ENCODE measurements at regions not wholly inside any gene's neighbourhood (a gene's known extent, or its start where the extent isn't known, plus 50 kb on each side); places are given as distances from the start of the nearest gene placed in this dataset.
"Not testable (repeated sequence)": the region's sequence is repeated elsewhere in the genome, so short reads cannot be mapped to it uniquely, and the experiment has no call there.

GRCh38 chr11:92596596-92597317 lies 372.1 kb downstream of the FAT3 start:
- no peak for TF ChIP-seq POLR2A (IDR thresholded peaks at IDR 0.05)
- TF ChIP-seq, protein P1, sequence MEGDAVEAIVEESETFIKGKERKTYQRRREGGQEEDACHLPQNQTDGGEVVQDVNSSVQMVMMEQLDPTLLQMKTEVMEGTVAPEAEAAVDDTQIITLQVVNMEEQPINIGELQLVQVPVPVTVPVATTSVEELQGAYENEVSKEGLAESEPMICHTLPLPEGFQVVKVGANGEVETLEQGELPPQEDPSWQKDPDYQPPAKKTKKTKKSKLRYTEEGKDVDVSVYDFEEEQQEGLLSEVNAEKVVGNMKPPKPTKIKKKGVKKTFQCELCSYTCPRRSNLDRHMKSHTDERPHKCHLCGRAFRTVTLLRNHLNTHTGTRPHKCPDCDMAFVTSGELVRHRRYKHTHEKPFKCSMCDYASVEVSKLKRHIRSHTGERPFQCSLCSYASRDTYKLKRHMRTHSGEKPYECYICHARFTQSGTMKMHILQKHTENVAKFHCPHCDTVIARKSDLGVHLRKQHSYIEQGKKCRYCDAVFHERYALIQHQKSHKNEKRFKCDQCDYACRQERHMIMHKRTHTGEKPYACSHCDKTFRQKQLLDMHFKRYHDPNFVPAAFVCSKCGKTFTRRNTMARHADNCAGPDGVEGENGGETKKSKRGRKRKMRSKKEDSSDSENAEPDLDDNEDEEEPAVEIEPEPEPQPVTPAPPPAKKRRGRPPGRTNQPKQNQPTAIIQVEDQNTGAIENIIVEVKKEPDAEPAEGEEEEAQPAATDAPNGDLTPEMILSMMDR (IDR thresholded peaks at IDR 0.05), result no peak
- H3K9me3 ChIP-seq, result no peaks in the 10 kb centered on the region
- 64 to 71% methylated on average over 1 of the region's 1 CpG for WGBS, 2 donors
- H3K4me3 ChIP-seq, result no peak overlapping the region
- no peak for DNase-seq
- H3K36me3 ChIP-seq, result no peaks in the 10 kb centered on the region
- no peaks in the 10 kb centered on the region for H3K4me1 ChIP-seq
- intact Hi-C loops (cut with DNase I), result no loop called here
- no peaks in the 10 kb centered on the region for H3K27me3 ChIP-seq
- H3K27ac ChIP-seq, result no peak overlapping the region

GRCh38 chr11:92601048-92601447 lies 368.4 kb upstream of the MTNR1B start:
- TF ChIP-seq POLR2A (IDR thresholded peaks at IDR 0.05), result no peak
- TF ChIP-seq, protein P1 (IDR thresholded peaks at IDR 0.05), result no peak
- H3K27me3 ChIP-seq, result no peaks in the 10 kb centered on the region
- no peak overlapping the region for H3K4me3 ChIP-seq
- H3K36me3 ChIP-seq, result no peaks in the 10 kb centered on the region
- H3K4me1 ChIP-seq, result no peaks in the 10 kb centered on the region
- 67 to 72% methylated on average over 4 of the region's 4 CpGs for WGBS, 2 donors
- DNase-seq, result no peak
- H3K9me3 ChIP-seq, result no peaks in the 10 kb centered on the region
- H3K27ac ChIP-seq, result no peak overlapping the region
- intact Hi-C loops (cut with DNase I), result no loop called here

GRCh38 chr11:92605667-92606066 lies 363.8 kb upstream of the MTNR1B start:
- Histone ChIP-seq H3K27ac (no peak overlapping the region), H3K4me3 (no peak overlapping the region), H3K4me1 (no peaks in the 10 kb centered on the region), H3K27me3 (no peaks in the 10 kb centered on the region), H3K36me3 (no peaks in the 10 kb centered on the region), H3K9me3 (no peaks in the 10 kb centered on the region)
- DNase-seq, result no peak
- intact Hi-C loops (cut with DNase I), result no loop called here
- 57 to 65% methylated on average over 2 of the region's 2 CpGs for WGBS, 2 donors
- TF ChIP-seq POLR2A (IDR thresholded peaks at IDR 0.05), result no peak
- TF ChIP-seq, protein P1 (IDR thresholded peaks at IDR 0.05), result no peak

DNA sequence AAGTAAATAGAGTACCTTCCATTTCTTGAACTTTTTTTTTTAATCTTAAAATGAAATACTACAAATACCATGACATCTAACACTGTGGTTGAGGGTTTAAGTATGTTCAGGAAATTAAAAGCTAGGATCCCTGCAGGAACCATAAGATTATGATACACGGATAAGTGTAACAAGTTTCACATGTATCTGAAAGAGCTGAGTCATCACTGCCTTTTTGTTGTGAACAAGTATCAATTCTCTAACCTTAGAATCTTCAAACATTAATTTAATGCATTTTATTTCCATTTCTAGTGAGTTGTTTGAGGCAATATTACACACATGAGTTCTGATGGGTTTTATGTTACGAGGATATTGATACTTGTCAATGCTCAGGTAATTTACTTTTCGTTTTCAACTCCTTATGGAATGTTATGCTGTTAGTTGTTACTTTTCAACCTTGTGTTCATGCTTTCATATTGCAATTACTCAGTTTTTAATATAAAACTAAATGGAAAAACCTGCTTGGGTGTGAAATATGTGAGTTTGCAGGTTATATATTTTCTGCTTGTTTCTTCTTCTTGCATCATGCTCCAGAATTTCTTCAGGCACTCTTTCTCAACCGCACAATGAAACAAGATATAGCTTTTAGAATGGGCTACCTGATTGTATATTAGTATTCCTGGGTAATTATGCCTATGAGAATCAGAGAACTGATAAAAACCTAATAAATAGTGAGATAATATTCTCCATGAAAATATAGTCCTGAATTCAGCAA lies 361.3 kb upstream of the MTNR1B start:
- WGBS, 2 donors, result 66 to 71% methylated on average over 4 of the region's 4 CpGs
- Histone ChIP-seq H3K9me3 (no peaks in the 10 kb centered on the region), H3K27ac (no peak overlapping the region), H3K4me1 (no peaks in the 10 kb centered on the region), H3K36me3 (no peaks in the 10 kb centered on the region), H3K4me3 (no peak overlapping the region), H3K27me3 (no peaks in the 10 kb centered on the region)
- TF ChIP-seq POLR2A (IDR thresholded peaks at IDR 0.05), result no peak
- TF ChIP-seq, protein P1 (IDR thresholded peaks at IDR 0.05), result no peak
- DNase-seq, result no peak
- intact Hi-C loops (cut with DNase I), result no loop called here

- DNase-seq, result no peak
- Histone ChIP-seq H3K36me3 (no peaks in the 10 kb centered on the region), H3K27ac (no peak overlapping the region), H3K9me3 (no peaks in the 10 kb centered on the region), H3K4me1 (no peaks in the 10 kb centered on the region), H3K4me3 (no peak overlapping the region), H3K27me3 (no peaks in the 10 kb centered on the region)
- TF ChIP-seq, protein P1 (IDR thresholded peaks at IDR 0.05), result no peak
- no peak for TF ChIP-seq POLR2A (IDR thresholded peaks at IDR 0.05)
- intact Hi-C loops (cut with DNase I), result no loop called here
- 86 to 90% methylated on average over 2 to 4 of the region's 4 CpGs for WGBS, 2 donors
Measured at GRCh38 chr11:92611157-92611556, 358.3 kb upstream of the MTNR1B start.

GRCh38 chr11:92618020-92618419 lies 351.4 kb upstream of the MTNR1B start:
- H3K27ac ChIP-seq; H3K9me3 ChIP-seq; H3K4me3 ChIP-seq; DNase-seq; H3K27me3 ChIP-seq; H3K36me3 ChIP-seq; H3K4me1 ChIP-seq; intact Hi-C loops (cut with DNase I): not testable (repeated sequence)
- 57% methylated on average over 1 of the region's 10 CpGs; no CpG with 5 or more reads in 1 of the 2 donors for WGBS, 2 donors

Measured in esophagus squamous epithelium (tissue), 5 donors.